H1 (cell line): ENCODE measurements at regions not wholly inside any gene's neighbourhood (a gene's known extent, or its start where the extent isn't known, plus 50 kb on each side); places are given as distances from the start of the nearest gene placed in this dataset.

ENCODE experiments used
- CTCF ChIA-PET: fragments of 300-600 bp; sonication (Branson Sonifier 250); formaldehyde crosslinking; loops from one replicate; lab custom pipeline; 2021; ENCODE audit not compliant: partially characterized antibody; lab: Charles Lee
- POLR2A ChIA-PET: fragments of 300-600 bp; sonication (Branson Sonifier 250); formaldehyde crosslinking; loops from one replicate; lab custom pipeline; 2021; ENCODE audit warnings: inconsistent platforms; ENCODE audit not compliant: partially characterized antibody; lab: Charles Lee
- DNase-seq, 2 experiments: peaks; one replicate each; pipeline versions ENCODE4 v3.0.0 to v3.0.0-alpha.2; 2010 to 2022; ENCODE audit warnings: low spot score in 2 of 2, low read depth in 1 of 2, mixed read lengths in 1 of 2
- FAIRE-seq: peaks from 2 replicates; lab custom pipeline; 2011; peaks lifted over from hg19 to GRCh38; lab: Jason Lieb, UNC
- H2AFZ ChIP-seq: 2 replicates; pipeline ENCODE4 v1.8.1; 2012; ENCODE audit warnings: low read length, inconsistent platforms
- H2AK5ac ChIP-seq: 2 replicates; pipeline ENCODE4 v1.6.1; 2013; ENCODE audit warnings: low read depth, low read length
- H2BK120ac ChIP-seq: replicated peaks from 2 replicates; pipeline ENCODE3; 2013; ENCODE audit warnings: low read depth, low read length, inconsistent platforms
- H2BK12ac ChIP-seq: 2 replicates; pipeline ENCODE4 v1.6.1; 2013; ENCODE audit warnings: low read depth, low read length
- H2BK15ac ChIP-seq: 2 replicates; pipeline ENCODE4 v1.6.1; 2013; ENCODE audit warnings: low read length
- H2BK20ac ChIP-seq: 2 replicates; pipeline ENCODE4 v1.6.1; 2013; ENCODE audit warnings: low read length
- H2BK5ac ChIP-seq: 2 replicates; pipeline ENCODE4 v1.6.1; 2013; ENCODE audit warnings: low read depth, low read length
- H3K14ac ChIP-seq: 2 replicates; pipeline ENCODE4 v1.6.1; 2013; ENCODE audit warnings: inconsistent platforms; ENCODE audit not compliant: insufficient read length
- H3K18ac ChIP-seq: 2 replicates; pipeline ENCODE4 v1.6.1; 2013; ENCODE audit warnings: low read length; ENCODE audit errors: extremely low read depth
- H3K23ac ChIP-seq: 2 replicates; pipeline ENCODE4 v1.6.1; 2013; ENCODE audit warnings: inconsistent platforms; ENCODE audit not compliant: insufficient read length
- H3K23me2 ChIP-seq: 2 replicates; pipeline ENCODE4 v1.6.1; 2013; ENCODE audit warnings: low read depth, low read length
- H3K27ac ChIP-seq: 2 replicates; pipeline ENCODE4 v1.6.1; 2011; ENCODE audit warnings: low read depth, low read length, inconsistent platforms
- H3K27me3 ChIP-seq, 4 experiments: replicated peaks in 1 of 4; 1 replicate in 1 of 4; 2 replicates in 3 of 4; pipeline versions ENCODE4 v1.6.1 to v1.8.1; 2011 to 2013; ENCODE audit warnings: low read length in 3 of 4, mild to moderate bottlenecking in 3 of 4, inconsistent platforms in 2 of 4, mixed read lengths in 2 of 4, moderate library complexity in 1 of 4; ENCODE audit not compliant: control insufficient read depth in 3 of 4, insufficient read depth in 3 of 4; ENCODE audit errors: extremely low read depth in 1 of 4
- H3K36me3 ChIP-seq, 4 experiments: 2 replicates each; pipeline versions ENCODE4 v1.6.1 to v1.8.1; 2011 to 2013; ENCODE audit warnings: mild to moderate bottlenecking in 4 of 4, low read length in 3 of 4, moderate library complexity in 2 of 4, control low read depth in 1 of 4, inconsistent platforms in 1 of 4; ENCODE audit not compliant: insufficient read depth in 4 of 4, control insufficient read depth in 2 of 4
- H3K4ac ChIP-seq: replicated peaks from 2 replicates; pipeline ENCODE3; 2013; ENCODE audit warnings: low read length, low read depth, mixed read lengths, inconsistent platforms; ENCODE audit not compliant: insufficient read length
- H3K4me1 ChIP-seq, 4 experiments: replicated peaks in 1 of 4; 1 replicate in 1 of 4; 2 replicates in 3 of 4; pipeline versions ENCODE4 v1.6.1 to v1.8.1; 2011 to 2013; ENCODE audit warnings: low read length in 3 of 4, inconsistent platforms in 2 of 4, mixed read lengths in 1 of 4; ENCODE audit not compliant: insufficient read depth in 4 of 4, control insufficient read depth in 3 of 4
- H3K4me2 ChIP-seq, 2 experiments: 2 replicates each; pipeline versions ENCODE4 v1.6.1 to v1.8.1; 2011 to 2013; ENCODE audit warnings: low read depth in 2 of 2, low read length in 2 of 2, control low read depth in 1 of 2, inconsistent platforms in 1 of 2, mild to moderate bottlenecking in 1 of 2; ENCODE audit not compliant: insufficient read depth in 1 of 2
- H3K4me3 ChIP-seq, 4 experiments: fragments of 200-600, 300-600 bp in 1 of 4; sonication (generic), shearing (Covaris generic), sonication (Bioruptor Twin) in 1 of 4; 2 replicates each; pipeline versions ENCODE4 v1.5.1 to v1.8.1; 2011 to 2016; ENCODE audit warnings: low read length in 4 of 4, low read depth in 3 of 4, control low read depth in 2 of 4, inconsistent platforms in 2 of 4, mild to moderate bottlenecking in 2 of 4, mixed read lengths in 1 of 4, moderate library complexity in 1 of 4; ENCODE audit not compliant: insufficient read depth in 2 of 4; ENCODE audit errors: extremely low read depth in 1 of 4
- H3K56ac ChIP-seq: replicated peaks from 2 replicates; pipeline ENCODE3; 2013; ENCODE audit warnings: low read depth, mild to moderate bottlenecking, mixed read lengths, low read length, inconsistent platforms; ENCODE audit not compliant: insufficient read length
- H3K79me1 ChIP-seq: 2 replicates; pipeline ENCODE4 v1.6.1; 2013; ENCODE audit warnings: low read depth, low read length, control low read depth
- H3K79me2 ChIP-seq, 2 experiments: 2 replicates each; pipeline versions ENCODE4 v1.6.1 to v1.8.1; 2012 to 2013; ENCODE audit warnings: low read length in 2 of 2, mild to moderate bottlenecking in 2 of 2, inconsistent platforms in 1 of 2; ENCODE audit not compliant: insufficient read depth in 2 of 2, control insufficient read depth in 1 of 2
- H3K9ac ChIP-seq, 4 experiments: replicated peaks in 1 of 4; 1 replicate in 1 of 4; 2 replicates in 3 of 4; pipeline versions ENCODE4 v1.6.1 to v1.8.1; 2011 to 2013; ENCODE audit warnings: low read depth in 3 of 4, low read length in 3 of 4, control low read depth in 2 of 4, mild to moderate bottlenecking in 2 of 4, moderate library complexity in 2 of 4, inconsistent platforms in 1 of 4; ENCODE audit errors: extremely low read depth in 1 of 4
- H3K9me3 ChIP-seq, 2 experiments: 2 replicates each; pipeline versions ENCODE4 v1.6.1 to v1.8.1; 2012 to 2013; ENCODE audit warnings: mild to moderate bottlenecking in 2 of 2, moderate library complexity in 2 of 2, control low read depth in 1 of 2, inconsistent platforms in 1 of 2, low read depth in 1 of 2, low read length in 1 of 2, mixed read lengths in 1 of 2; ENCODE audit not compliant: insufficient read depth in 2 of 2
- H4K20me1 ChIP-seq, 2 experiments: replicated peaks in 1 of 2; 2 replicates each; pipeline versions ENCODE3 to v1.8.1; 2011 to 2013; ENCODE audit warnings: inconsistent platforms in 2 of 2, low read length in 2 of 2, mild to moderate bottlenecking in 1 of 2; ENCODE audit not compliant: insufficient read depth in 2 of 2, control insufficient read depth in 1 of 2
- H4K5ac ChIP-seq: 2 replicates; pipeline ENCODE4 v1.6.1; 2013; ENCODE audit warnings: low read length, low read depth, mixed read lengths, inconsistent platforms; ENCODE audit not compliant: insufficient read length
- H4K8ac ChIP-seq: 2 replicates; pipeline ENCODE4 v1.8.0; 2013; ENCODE audit warnings: mild to moderate bottlenecking, moderate library complexity, low read length, inconsistent platforms; ENCODE audit not compliant: insufficient read depth; ENCODE audit errors: extremely low read depth
- H4K91ac ChIP-seq: replicated peaks from 2 replicates; pipeline ENCODE3; 2013; ENCODE audit warnings: low read length, mixed read lengths, inconsistent platforms; ENCODE audit not compliant: insufficient read length
- CREB1 ChIP-seq: IDR thresholded peaks from 2 replicates; pipeline ENCODE4 v1.6.1; 2012; ENCODE audit warnings: inconsistent platforms
- RFX5 ChIP-seq: IDR thresholded peaks from 2 replicates; pipeline ENCODE4 v1.6.1; 2011; ENCODE audit warnings: low read depth, low read length, improper control_type of control experiment, borderline replicate concordance
- SP2 ChIP-seq: IDR thresholded peaks from 2 replicates; pipeline ENCODE4 v1.6.1; 2012; ENCODE audit warnings: mild to moderate bottlenecking, low read length, inconsistent platforms
- TAF7 ChIP-seq: optimal IDR thresholded peaks from 2 replicates; pipeline ENCODE3; 2011; ENCODE audit warnings: low read depth, mild to moderate bottlenecking, inconsistent platforms, low read length, moderate library complexity, borderline replicate concordance
- WGBS, 2 experiments: shearing (Covaris generic) in 1 of 2; methylation state at CpG; one replicate each; pipeline versions ENCODE4 v1.1.6 to v1.1.7; 2013 to 2015; ENCODE audit warnings: low lambda C conversion rate in 2 of 2, mixed read lengths in 2 of 2, inconsistent platforms in 1 of 2, low coverage in 1 of 2, missing lambda C conversion rate in 1 of 2; ENCODE audit not compliant: insufficient replicate concordance in 2 of 2, insufficient coverage in 1 of 2, insufficient read length in 1 of 2; ENCODE audit errors: extremely low coverage in 1 of 2, missing lambda C conversion rate in 1 of 2; 5-methylcytosine and 5-hydroxymethylcytosine counted together

- H3K4me2 ChIP-seq, result no peak overlapping the region
- no peak overlapping the region for H3K23ac ChIP-seq
- H3K18ac ChIP-seq, result no peak overlapping the region
- H2BK15ac ChIP-seq, result no peak overlapping the region
- DNase-seq, result no peak
- H3K9me3 ChIP-seq, result no peaks in the 10 kb centered on the region
- FAIRE-seq, result no peak
- H4K20me1 ChIP-seq, result no peaks in the 10 kb centered on the region
- H2BK20ac ChIP-seq, result no peak overlapping the region
- no peak overlapping the region for H3K4me3 ChIP-seq
- H3K9ac ChIP-seq, result no peak overlapping the region
- no peak overlapping the region for H3K14ac ChIP-seq
- H2BK5ac ChIP-seq, result no peak overlapping the region
- H4K5ac ChIP-seq, result no peak overlapping the region
- no peak overlapping the region for H3K27ac ChIP-seq
- H2BK120ac ChIP-seq, result no peak overlapping the region
- no peaks in the 10 kb centered on the region for H3K27me3 ChIP-seq
- ChIA-PET POLR2A (no interaction called here), CTCF (interaction anchor here (0.7 kb wide), 1 partner anchor 102 kb away, joined by 3 read pairs; no protein-coding TSS in a partner anchor)
- no peaks in the 10 kb centered on the region for H3K4me1 ChIP-seq
- H3K79me1 ChIP-seq, result no peaks in the 10 kb centered on the region
- no peak overlapping the region for H2AFZ ChIP-seq
- no peak overlapping the region for H4K91ac ChIP-seq
- TF ChIP-seq RFX5 (no peak), CREB1 (no peak), TAF7 (no peak), SP2 (no peak)
- no peak overlapping the region for H2AK5ac ChIP-seq
- no peak overlapping the region for H2BK12ac ChIP-seq
- H3K56ac ChIP-seq, result no peak overlapping the region
- H3K79me2 ChIP-seq, result no peaks in the 10 kb centered on the region
- WGBS, 2 experiments, result 94% methylated on average over 1 of the region's 1 CpG; no CpG with 5 or more reads in 1 of the 2 experiments
- no peak overlapping the region for H4K8ac ChIP-seq
- H3K36me3 ChIP-seq, result no peaks in the 10 kb centered on the region
- no peaks in the 10 kb centered on the region for H3K23me2 ChIP-seq
- H3K4ac ChIP-seq, result no peak overlapping the region
These were observed 635.8 kb downstream of the COL12A1 start for GRCh38 chr6:74570044-74570443.
